ENCODE measurements at regions not wholly inside any gene's neighbourhood (a gene's known extent, or its start where the extent isn't known, plus 50 kb on each side); places are given as distances from the start of the nearest gene placed in this dataset.
"Not testable (repeated sequence)": the region's sequence is repeated elsewhere in the genome, so short reads cannot be mapped to it uniquely, and the experiment has no call there.

DNA sequence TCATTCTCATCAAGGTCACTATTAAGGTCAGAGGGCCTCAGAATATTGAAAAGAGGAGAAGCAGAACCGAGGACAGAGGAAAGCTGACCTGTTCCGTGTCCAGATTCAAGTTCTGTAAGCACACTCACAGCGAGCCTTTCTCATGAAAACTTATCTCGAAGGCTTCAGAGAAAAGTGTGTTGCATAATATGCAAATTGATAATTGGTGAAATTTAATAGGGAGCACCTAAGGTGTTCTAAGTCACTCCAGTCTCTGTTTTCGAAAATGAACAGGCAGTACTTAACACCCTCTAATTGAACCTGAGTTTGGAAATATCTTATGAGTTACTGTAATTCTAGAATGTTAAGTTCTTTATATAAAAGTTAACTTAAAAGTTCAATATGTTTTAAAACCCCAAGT is 181.2 kb upstream of the PDE10A start:
- no peak for DNase-seq (ENCODE audit: low read depth)

DNA sequence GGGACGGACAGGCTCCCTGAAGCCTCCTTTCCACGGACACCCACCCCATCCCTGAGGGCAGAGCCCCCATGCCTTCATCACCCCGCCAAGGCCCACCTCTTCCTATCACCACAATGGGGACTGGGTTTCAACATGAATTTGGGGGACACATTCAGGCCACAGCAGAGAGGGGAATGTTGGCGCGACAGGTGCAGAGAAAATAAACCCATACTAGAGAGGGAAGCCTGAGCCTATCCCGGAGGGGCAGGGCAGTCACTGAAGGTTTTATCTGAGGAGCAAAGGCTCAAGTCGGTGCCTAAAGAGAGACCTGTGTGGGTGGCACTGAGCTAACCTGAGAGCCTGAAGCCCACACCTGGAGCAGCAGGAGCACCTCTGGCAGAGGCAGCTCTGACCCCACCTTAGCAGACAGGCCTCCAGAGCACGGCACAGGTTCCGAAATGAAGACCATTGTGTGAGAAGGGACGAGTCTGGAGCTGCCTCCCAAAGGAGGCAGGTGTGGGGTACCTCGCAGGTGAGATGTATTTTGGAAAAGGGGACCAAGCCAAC is 180.6 kb upstream of the PDE10A start:
- no peak for DNase-seq (ENCODE audit: low read depth)

DNA sequence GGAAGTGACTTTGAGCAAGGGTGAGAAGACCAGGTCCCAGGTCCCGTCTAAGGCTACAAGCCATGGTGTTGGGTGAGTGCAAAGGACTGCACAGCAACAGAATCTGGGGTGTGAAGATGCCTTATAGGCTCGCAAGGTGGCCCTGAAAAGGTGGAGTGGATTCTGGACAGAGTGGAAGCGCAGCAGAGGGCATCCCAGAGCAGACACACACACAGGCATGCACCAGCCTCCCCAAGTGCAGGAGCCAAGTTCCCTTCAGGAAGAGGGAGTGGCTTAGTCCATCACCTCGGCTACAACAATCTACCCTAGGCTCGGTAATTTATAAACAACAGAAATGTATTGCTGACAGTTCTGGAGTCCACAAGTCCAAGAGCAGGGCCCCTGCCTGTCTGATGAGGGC is 180.1 kb upstream of the PDE10A start:
- no peak for DNase-seq (ENCODE audit: low read depth)

DNA sequence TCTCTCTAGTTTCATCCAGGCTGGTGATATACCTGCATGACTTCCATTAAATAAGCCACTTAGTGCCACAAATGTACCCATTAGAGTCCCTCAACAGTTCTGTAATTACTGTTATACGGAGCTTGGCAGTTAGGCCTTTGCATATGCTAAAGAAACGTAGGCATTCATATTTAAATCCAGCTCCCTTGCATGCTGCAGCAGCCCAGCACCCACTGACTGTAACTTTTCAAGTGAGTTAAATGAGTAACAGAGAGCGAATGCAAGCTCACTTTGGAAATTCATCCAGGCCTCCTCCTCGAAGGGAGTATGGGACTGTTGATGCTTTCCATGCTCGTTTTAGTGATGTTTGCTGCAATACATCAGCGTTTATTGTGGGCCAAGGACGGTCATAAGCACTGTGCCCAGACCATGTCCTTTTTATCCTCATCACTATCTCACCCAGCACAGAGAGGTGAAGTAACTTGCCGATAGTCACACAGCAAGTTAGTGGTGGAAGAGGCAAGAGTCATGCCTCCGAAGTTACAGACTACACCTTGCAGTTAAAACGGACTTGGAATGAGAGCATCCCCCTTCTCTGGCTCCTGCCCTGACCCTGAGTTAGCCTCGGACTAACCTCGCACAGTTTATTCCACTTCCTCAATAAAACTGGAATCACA is 179.4 kb upstream of the PDE10A start:
- no peak for DNase-seq (ENCODE audit: low read depth)

DNA sequence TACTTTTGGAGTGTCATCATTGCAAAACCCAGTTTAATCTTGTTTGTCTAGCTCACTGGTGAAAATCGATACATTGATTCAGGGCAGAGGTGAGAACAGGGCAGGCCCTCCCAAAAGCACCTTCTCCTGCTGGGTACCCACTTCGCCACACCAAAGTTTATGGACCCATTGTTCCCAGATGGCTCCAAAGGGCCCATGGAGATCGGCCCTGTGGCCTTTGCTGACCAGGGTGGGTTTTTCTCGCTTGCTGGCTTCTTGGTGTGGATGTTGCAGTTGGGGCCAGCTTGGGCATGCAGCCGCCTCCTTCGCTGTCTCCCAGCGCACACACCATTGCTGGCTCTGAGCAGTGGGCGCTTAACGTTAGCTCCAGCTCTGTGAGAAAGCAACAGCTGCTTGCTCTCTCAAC is 178.1 kb upstream of the PDE10A start:
- no peak for DNase-seq (ENCODE audit: low read depth)

DNA sequence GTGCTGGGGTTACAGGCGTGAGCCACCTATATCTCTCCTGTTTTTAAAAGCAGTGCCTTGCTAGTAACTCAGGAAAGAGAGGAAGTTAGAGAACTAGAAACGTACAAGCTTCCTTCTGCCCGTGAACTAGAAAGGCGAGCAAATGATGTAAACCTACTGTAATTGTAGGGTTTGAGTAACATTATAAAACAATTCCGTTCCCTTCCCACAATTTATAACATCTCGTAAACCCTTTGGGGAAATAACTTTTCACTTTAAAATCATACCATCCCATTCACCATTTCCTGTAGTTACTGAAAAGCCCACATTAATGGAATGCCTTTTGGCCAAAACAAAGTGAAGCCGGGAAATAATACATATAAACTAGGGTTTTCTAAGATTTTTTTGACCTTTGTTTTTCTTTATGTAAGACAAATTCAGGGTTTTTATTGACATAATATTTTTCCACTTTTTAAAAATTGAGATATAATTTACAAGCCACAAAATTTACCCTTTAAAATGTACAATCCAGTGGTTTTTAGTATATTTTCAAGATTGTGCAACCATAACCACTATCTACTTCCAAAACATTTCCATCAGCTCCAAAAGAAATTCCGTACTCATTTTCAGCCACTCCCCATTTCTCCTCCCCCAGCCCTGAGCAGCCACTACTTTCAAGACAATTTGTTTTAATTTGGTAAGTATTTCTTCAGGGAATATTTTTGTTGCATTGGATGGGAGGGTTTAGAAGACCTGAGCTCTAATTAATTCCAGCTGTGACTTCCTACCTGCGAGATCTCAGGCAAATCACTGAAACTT is 175.1 kb upstream of the PDE10A start:
- no peak for DNase-seq (ENCODE audit: low read depth)

DNA sequence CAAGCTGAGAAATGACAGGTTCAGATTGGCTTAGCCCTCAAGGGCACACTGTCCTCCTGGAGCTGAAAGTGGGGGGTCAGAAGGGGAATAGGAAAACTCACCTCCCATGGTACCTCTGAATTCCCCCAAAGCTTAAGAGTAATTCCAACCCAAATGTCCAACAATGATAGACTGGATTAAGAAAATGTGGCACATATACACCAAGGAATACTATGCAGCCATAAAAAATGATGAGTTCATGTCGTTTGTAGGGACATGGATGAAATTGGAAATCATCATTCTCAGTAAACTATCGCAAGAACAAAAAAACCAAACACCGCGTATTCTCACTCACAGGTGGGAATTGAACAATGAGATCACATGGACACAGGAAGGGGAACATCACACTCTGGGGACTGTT is 173.6 kb upstream of the PDE10A start:
- DNase-seq (ENCODE audit: low read depth) = not testable (repeated sequence)

DNA sequence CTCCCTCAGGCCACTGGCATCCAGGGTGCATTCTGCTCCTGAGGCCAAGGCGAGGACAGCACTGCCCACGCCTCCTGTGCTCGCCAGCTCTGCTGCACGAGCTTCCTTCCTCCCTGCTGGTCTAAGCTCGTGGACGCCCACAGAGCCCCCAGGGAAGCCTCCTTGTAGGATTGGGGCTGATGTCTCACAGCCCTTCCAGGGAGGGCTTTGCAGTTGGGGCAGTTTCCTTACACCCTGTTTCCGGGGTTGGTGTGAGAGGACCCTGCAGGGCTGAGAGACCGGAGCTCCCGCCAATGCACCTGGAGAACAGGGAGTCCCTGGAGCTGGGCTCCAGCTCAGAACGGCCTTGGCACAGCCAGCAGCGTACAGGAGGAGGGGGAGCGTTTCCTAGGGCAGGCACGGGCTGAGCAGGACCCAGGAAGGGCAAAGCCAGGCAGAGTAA is 172.4 kb upstream of the PDE10A start:
- DNase-seq (ENCODE audit: low read depth) = no peak

DNA sequence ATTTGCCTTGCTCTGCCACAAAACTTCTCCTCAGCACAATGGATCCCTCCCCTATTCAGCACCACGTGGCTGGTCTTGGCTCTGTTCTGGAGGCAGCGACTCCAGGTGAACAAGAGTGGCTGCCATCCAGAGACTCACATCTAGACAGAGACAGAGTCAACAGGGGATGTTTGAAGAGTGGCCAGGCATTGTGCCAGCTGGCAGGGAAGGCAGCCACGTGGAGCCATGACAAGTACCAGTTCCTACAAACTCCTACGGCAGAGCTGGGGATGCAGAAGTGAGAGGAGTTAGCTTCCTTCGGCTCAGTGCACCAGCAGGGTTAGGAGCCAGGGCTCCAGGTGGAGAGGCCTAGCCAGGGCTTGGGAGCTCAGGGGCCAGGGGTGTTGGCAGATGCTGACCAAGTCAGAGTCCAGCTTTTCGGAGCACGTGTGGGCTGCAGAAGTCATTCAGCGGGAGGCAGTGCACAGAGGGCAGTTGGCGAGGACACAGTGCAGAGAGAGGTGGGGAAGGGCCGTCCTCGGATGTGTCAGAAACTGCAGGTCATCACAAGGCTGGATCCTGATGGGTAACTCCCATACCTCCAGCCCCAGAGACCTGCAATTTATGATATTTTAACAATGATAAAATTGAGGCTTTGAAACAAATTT is 171.7 kb upstream of the PDE10A start:
- no peak for DNase-seq (ENCODE audit: low read depth)

DNA sequence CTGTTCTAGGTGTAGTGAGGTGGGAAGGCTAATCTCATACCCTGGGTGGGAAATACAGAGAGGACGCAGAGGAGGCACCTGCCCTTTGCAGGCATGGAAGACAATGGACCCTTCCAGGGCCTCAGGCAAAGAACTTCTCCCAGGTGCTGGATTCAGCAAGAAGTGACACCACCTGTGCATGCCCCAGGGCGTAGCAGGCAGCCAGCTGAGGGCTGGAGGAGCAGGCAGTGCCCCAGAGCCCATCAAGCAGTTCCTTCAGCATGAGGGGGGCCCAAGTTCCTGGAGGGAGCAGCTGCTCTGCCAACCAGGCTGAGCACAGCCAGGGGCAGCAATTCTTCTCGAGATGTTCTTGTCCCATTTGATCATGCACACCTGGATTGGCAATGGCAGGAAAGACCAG is 170.3 kb upstream of the PDE10A start:
- no peak for DNase-seq (ENCODE audit: low read depth)

DNA sequence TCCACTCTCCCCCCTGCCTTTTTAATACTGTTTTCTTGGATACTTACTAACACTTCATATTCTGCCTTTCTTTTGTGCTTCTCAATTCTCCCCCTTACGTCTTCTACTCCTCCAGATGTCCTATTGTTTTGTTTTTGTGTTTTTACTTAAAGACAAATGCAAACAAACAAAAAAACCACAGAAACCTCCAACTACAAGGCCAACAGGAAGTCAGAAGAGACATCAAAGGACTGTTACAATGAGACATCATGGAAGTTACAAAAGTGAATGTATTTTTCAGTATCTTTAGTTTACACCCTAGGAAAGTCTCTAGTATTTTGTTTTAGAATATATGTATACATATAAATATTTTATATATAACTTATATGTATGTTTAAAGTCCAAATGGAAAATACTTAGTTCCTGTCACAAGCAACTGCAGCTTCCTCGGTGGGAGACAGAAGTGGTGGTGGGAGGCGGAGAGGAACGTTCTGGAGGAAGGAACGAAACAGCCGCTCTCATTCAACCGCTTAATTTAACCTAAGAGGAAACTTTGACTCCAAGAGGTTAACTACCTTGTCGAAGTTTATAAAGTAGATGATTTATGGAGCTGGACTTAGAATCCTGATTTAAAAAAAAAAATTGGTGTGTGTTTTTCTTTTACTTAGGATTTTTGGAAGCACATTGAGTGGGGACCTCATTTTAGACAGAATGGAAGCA is 168.9 kb upstream of the PDE10A start:
- DNase-seq (ENCODE audit: low read depth) = no peak

DNA sequence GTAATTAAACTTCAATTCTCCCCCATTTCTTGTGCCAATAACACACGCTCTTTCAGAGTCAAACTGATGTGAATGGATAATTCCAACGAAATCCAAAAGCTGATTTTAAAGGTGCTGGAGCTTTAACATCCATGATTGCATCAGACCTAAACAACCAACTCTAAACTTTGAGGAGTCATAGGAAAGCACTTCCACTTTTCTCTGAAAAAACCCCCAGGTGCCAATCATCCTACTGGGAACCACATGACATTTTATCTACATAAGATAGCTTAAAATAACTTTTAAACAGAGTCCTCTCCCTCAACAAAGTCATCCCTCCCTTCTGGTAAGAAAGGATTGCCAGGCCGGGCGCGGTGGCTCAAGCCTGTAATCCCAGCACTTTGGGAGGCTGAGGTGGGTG is 167.7 kb upstream of the PDE10A start:
- DNase-seq (ENCODE audit: low read depth) = no peak

DNA sequence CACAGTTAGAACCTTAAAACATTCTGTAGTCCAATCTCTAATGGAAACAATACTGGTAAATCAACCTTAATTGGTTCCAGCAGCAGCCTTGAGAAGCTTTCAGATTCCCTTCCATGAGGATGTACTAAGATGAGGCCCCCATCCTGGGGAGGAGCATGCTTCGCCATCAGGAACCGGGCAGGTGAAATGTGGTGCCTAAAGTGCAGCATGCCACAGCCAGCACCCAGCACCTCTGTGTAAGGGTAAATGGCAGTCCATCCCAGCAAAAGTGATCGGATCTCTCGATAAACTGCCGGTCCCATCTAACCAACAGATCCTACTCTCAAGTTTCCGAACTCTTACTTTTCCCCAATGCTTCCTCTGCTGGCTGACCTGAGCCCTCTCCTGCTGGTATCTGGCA is 166.3 kb upstream of the PDE10A start:
- no peak for DNase-seq (ENCODE audit: low read depth)

DNA sequence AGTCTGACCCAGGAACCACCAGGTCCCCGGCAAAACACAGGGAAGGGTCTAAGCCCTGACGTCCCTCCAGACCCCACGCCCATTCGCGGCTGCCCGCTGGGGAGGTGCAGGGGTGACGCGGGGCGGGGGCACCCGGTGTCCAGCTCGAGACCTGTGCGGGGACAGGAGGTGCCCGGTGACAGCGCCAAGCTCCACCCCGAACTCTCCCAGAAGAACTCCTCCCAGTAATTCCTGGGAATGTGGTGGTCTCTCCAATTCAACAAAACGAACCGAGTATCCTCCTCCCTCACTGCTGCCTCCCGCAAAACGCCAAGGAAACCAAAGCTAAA is 164.1 kb upstream of the PDE10A start:
- DNase-seq (ENCODE audit: low read depth) = no peak

DNA sequence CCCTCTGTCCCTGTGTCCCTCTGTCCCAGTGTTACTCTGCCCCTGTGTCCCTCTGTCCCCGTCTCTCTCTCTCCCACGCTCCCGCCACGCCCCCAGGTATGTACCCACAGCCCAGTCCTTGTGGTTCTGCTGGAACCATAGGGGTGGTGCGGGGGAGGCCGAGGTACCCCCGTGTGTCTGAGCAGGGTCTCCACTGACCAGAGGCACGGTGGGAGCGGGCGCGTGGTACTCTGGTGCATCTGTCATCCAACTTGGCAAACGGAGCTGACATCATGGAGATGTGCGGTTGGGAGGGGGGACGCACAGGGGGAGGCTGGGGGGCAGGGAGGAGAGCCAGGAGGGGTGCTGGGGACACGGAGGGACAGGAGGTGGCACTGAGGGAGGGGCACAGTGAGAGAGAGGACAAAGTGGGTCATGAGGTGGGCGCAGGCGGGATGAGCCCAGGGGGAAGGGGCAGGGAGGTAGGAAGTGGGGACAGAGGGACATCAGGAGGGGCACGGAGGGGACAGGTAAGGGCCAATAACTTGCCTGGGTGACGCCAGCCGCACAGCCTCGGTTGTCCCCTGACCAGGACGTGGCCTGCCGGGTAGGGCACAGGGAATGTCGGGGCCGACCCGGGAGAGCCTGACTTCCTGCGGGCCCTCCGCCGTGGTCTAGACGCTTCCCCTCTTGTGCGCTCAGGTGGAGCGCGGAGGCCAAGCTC is 163.6 kb upstream of the PDE10A start:
- no peak for DNase-seq (ENCODE audit: low read depth)

DNA sequence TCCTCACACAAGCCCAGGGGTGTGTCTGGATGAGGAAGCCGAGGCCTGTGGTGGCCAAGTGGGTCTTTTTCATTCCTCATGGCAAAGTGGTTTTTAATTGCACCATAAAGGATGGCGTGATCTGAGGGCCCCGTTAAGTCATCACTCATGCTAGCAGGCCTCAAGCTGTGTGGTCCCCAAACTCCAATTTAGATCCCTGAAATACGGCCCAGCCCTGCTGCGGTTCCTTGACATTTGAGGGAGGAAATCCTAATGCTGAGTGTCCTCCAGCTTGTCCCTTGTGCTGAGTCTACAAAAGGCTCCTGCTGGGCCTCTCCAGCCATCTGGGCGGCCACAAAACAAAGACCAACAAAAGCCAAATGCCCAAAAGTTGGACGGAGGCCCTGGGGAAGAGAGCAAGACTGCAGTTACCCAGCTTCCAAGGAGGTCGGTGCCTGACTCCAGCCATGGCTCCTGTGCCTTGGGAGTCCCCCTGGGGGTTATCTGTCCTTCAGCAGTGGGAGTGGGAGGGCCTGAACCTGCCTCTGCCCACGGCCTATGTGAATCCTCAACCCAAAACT is 162.3 kb upstream of the PDE10A start:
- DNase-seq (ENCODE audit: low read depth) = no peak

DNA sequence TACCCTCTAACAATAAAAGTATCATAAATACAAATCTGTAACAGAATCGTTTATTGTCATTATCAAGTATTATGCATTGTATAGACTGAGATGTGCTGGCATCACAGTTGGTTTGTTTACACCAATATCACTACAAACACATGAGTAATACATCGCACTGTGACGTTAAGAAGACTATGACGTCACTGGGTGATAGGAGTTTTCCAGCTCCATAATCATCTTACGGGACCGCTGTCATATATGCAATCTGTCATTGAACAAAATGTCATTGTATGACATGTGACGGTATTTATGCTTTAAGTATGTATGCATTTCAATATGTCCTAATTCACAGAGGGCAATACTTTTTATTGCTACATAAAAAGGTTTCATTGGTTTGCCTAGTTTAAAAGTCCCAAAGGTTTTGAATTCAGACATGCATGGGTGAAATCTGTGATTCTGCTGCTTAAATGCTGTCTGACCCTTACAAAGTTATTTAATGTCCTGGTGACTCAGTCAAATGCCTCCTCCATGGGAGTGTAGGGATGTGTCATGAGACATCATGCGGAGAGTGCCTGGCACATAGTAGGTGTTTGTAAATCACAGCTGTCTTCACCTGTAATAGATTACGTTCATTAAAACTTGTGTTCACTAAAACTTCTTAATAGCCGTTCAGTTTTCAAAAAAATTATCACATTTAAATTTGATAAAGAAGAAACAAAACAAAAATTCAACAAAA is 160.7 kb upstream of the PDE10A start:
- no peak for DNase-seq (ENCODE audit: low read depth)

DNA sequence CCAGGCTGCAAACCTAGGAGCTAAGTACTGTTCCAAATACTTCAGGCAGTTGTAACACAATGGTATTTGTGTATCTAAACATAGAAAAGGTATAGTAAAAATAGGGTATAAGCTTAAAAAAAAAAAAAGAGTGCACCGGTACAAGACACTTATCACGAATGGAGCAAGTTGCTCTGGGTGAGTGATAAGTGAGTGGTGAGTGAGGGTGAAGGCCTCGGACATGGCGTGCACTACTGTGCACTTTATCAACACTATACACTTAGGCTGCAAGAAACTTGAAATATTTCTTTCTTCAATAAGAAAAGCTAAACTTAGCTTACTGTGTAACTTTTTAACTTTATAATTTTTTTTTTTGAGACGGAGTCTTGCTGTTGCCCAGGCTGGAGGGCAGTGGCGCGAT is 159.5 kb upstream of the PDE10A start:
- DNase-seq (ENCODE audit: low read depth) = no peak

DNA sequence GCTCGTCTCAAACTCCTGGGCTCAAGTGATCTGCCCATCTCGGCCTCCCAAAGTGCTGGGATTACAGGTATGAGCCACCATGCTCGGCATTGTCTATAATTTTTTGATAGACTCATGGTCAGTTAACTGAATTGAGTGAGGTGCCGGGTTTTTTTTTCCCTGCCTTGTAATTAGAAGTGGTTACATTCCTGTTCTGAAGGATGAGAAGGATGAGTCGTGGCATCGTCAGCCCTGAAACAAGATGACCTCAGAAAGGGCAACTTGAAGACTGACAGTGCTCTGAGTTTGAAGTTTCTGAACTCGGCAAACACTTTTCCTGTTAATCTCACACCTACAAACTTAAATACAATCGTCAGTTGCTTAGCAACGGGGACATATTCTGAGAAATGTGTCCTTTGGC is 158.7 kb upstream of the PDE10A start:
- DNase-seq (ENCODE audit: low read depth) = no peak

DNA sequence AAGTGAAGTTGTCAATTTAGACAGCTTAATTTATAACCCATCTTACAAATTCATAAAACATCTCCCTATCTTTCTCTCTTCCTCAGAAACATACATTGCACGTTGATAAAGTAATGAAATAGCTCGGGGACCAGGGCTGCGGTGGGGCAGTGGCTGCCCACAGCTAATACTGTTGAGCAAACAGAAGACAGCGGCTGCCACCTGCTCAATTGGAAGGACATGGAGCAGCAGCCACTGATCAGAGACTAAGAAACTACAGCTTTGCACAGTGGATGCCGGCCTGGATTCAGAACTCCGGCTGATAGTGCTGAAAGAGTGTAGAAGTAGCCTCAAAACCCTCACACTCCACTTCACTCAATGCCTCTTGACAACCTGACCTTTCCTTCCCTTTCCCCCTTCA is 157.9 kb upstream of the PDE10A start:
- DNase-seq (ENCODE audit: low read depth) = no peak

DNA sequence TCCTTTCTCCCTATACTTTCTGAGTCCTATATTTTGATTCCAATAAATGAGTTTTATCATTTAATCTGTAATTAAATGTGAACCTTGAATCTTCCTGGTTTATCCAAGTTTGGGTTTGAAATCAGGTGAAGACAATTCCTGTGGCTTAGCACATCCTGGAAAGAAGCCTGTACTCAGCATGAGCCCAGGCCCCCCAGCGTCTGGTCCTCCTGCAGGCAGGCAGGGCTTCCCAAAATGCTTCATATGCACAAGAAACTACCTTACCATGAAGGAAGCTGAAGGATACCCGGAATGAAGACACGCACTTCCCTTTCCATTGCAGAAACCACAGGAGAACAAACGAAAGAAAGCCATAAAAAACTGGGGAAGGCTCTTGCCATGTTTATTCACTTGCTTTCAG is 157.4 kb upstream of the PDE10A start:
- no peak for DNase-seq (ENCODE audit: low read depth)

Data from activated T-cell treated with anti-CD3 and anti-CD28 coated beads for 24 hours (primary cell).